ENCODE measurements at regions not wholly inside any gene's neighbourhood (a gene's known extent, or its start where the extent isn't known, plus 50 kb on each side); places are given as distances from the start of the nearest gene placed in this dataset.

- TF ChIP-seq EZH2 (IDR thresholded peaks at IDR 0.05; ENCODE audit: low read depth): no peak
- no peak for TF ChIP-seq CTCF (conservative IDR thresholded peaks at IDR 0.05)
Observed at GRCh38 chr1:96651517-96651916, 70.1 kb upstream of the PTBP2 start.

All from PC-9 (cell line).